ENCODE measurements at regions not wholly inside any gene's neighbourhood (a gene's known extent, or its start where the extent isn't known, plus 50 kb on each side); places are given as distances from the start of the nearest gene placed in this dataset.

- TF ChIP-seq, protein P1, sequence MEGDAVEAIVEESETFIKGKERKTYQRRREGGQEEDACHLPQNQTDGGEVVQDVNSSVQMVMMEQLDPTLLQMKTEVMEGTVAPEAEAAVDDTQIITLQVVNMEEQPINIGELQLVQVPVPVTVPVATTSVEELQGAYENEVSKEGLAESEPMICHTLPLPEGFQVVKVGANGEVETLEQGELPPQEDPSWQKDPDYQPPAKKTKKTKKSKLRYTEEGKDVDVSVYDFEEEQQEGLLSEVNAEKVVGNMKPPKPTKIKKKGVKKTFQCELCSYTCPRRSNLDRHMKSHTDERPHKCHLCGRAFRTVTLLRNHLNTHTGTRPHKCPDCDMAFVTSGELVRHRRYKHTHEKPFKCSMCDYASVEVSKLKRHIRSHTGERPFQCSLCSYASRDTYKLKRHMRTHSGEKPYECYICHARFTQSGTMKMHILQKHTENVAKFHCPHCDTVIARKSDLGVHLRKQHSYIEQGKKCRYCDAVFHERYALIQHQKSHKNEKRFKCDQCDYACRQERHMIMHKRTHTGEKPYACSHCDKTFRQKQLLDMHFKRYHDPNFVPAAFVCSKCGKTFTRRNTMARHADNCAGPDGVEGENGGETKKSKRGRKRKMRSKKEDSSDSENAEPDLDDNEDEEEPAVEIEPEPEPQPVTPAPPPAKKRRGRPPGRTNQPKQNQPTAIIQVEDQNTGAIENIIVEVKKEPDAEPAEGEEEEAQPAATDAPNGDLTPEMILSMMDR (IDR thresholded peaks at IDR 0.05 in 4 of 5, conservative IDR thresholded peaks at IDR 0.05 in 1 of 5), result no peak
- no peak for TF ChIP-seq POLR2A (IDR thresholded peaks at IDR 0.05)
Measured at GRCh38 chr2:193883820-193884219, 1689.1 kb upstream of the TMEFF2 start.
